ENCODE measurements at regions not wholly inside any gene's neighbourhood (a gene's known extent, or its start where the extent isn't known, plus 50 kb on each side); places are given as distances from the start of the nearest gene placed in this dataset.

DNA sequence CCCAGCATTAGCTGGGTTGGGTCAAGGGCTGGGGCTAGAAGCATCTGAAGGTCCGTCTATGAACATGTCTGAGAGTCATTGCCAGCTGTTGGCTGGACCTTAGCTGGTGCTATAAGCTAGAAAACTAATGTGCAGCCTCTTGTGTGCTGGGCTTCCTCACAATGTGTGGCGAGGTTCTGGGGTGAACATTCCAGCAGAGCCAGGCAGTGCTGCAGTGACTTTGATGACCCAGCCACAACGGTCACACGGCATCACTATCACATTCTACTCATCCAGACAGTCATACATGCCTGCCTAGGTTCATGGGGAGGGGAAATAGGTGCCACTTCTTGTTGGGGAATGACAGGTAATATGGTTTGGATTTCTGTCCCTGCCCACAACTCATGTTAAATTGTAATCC, 260.5 kb downstream of the CYP26B1 start:
- H4K20me1 ChIP-seq (ENCODE audit: insufficient read depth), result no peaks in the 10 kb centered on the region
- H2AFZ ChIP-seq, result no peak overlapping the region
- peaks cover 38% of the 10 kb centered on the region for H3F3A ChIP-seq (ENCODE audit: insufficient read depth)
- H3K79me2 ChIP-seq (ENCODE audit: insufficient read depth), result no peaks in the 10 kb centered on the region
- H3K9me3 ChIP-seq (ENCODE audit: low read depth), result no peaks in the 10 kb centered on the region
- TF ChIP-seq EZH2 (IDR thresholded peaks at IDR 0.05; ENCODE audit: insufficient read depth, poor library complexity, severe bottlenecking) (no peak), EZH2phosphoT487 (IDR thresholded peaks at IDR 0.05; ENCODE audit: insufficient read depth, low read depth) (no peak)
- peaks cover 47% of the 10 kb centered on the region for H3K4me1 ChIP-seq (ENCODE audit: insufficient read depth)
- no peak overlapping the region for H3K4me3 ChIP-seq
- H3K27me3 ChIP-seq (replicated peaks; ENCODE audit: insufficient read depth), result no peaks in the 10 kb centered on the region
- in situ Hi-C loops (cut with MboI), result no loop called here
- WGBS, 2 experiments (ENCODE audit: low coverage in 1 of 2, low lambda C conversion rate in 2 of 2, missing lambda C conversion rate in 2 of 2), result 75 to 82% methylated on average over 4 of the region's 4 CpGs
- no peak for DNase-seq
- H3K9me2 ChIP-seq (ENCODE audit: insufficient read depth), result no peaks in the 10 kb centered on the region
- no peak overlapping the region for H3K4me2 ChIP-seq (ENCODE audit: unreplicated experiment)
- H3K36me3 ChIP-seq (ENCODE audit: low read depth), result no peaks in the 10 kb centered on the region
- H3K9ac ChIP-seq, result no peak overlapping the region
- no peak overlapping the region for H3K27ac ChIP-seq

GRCh38 chr2:71886241-71886640, 261.4 kb downstream of the CYP26B1 start:
- TF ChIP-seq EZH2 (IDR thresholded peaks at IDR 0.05; ENCODE audit: insufficient read depth, poor library complexity, severe bottlenecking), result no peak
- TF ChIP-seq EZH2phosphoT487 (IDR thresholded peaks at IDR 0.05; ENCODE audit: insufficient read depth, low read depth), result no peak
- Histone ChIP-seq H3K36me3 (ENCODE audit: low read depth) (no peaks in the 10 kb centered on the region), H3K4me3 (no peak overlapping the region), H3K79me2 (ENCODE audit: insufficient read depth) (no peaks in the 10 kb centered on the region), H3K9ac (no peak overlapping the region), H3K27ac (no peak overlapping the region), H3K27me3 (replicated peaks; ENCODE audit: insufficient read depth) (no peaks in the 10 kb centered on the region), H3K4me1 (ENCODE audit: insufficient read depth) (peaks cover 56% of the 10 kb centered on the region), H3K9me3 (ENCODE audit: low read depth) (no peaks in the 10 kb centered on the region), H3K4me2 (ENCODE audit: unreplicated experiment) (no peak overlapping the region), H3K9me2 (ENCODE audit: insufficient read depth) (no peaks in the 10 kb centered on the region), H3F3A (ENCODE audit: insufficient read depth) (peaks cover 47% of the 10 kb centered on the region), H2AFZ (no peak overlapping the region), H4K20me1 (ENCODE audit: insufficient read depth) (no peaks in the 10 kb centered on the region)
- DNase-seq, result peak; percentile 63
- in situ Hi-C loops (cut with MboI), result no loop called here
- 74 to 78% methylated on average over 1 of the region's 1 CpG for WGBS, 2 experiments (ENCODE audit: low coverage in 1 of 2, low lambda C conversion rate in 2 of 2, missing lambda C conversion rate in 2 of 2)

DNA sequence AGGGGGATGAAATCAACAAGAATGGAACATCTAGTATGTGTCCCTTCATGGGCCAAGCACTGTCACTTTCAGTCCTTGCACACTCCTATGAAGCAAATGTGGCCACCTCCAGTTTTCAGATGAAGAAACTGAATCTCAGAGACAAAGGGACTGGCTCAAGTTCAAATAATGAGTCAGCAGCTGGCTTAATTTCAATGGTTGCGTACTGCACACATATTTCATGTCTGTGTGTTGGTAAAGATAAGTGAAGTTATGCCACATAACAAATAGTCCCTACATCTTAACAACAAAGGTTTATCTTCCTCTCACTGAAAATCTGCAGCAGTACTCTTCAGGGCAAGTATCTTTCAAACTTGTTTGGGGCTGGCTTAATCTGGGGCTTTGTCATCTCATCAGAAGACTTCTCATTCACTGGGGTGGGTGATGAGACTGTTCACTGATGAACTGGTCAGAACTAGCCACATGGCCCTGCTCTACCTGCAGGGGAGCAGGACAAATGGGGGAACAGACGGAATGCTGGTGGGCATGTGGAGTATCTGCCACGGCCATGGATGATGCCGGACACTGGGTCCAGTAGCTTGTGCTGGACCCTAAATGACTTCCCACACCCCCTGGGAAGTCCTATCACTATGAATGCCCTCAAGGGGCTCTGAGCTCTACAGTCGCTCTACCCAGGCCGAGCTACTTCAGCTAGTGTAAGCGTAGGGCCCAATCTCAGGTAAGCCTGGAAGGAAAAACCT, 263.2 kb downstream of the CYP26B1 start:
- 85 to 87% methylated on average over 7 of the region's 7 CpGs for WGBS, 2 experiments (ENCODE audit: low coverage in 1 of 2, low lambda C conversion rate in 2 of 2, missing lambda C conversion rate in 2 of 2)
- no peaks in the 10 kb centered on the region for H3K9me2 ChIP-seq (ENCODE audit: insufficient read depth)
- no peak overlapping the region for H3K4me2 ChIP-seq (ENCODE audit: unreplicated experiment)
- peaks cover 41% of the 10 kb centered on the region for H3F3A ChIP-seq (ENCODE audit: insufficient read depth)
- H3K36me3 ChIP-seq (ENCODE audit: low read depth), result no peaks in the 10 kb centered on the region
- no peaks in the 10 kb centered on the region for H3K79me2 ChIP-seq (ENCODE audit: insufficient read depth)
- peaks cover 60% of the 10 kb centered on the region for H3K4me1 ChIP-seq (ENCODE audit: insufficient read depth)
- H2AFZ ChIP-seq, result no peak overlapping the region
- TF ChIP-seq EZH2phosphoT487 (IDR thresholded peaks at IDR 0.05; ENCODE audit: insufficient read depth, low read depth) (no peak), EZH2 (IDR thresholded peaks at IDR 0.05; ENCODE audit: insufficient read depth, poor library complexity, severe bottlenecking) (no peak)
- H3K27me3 ChIP-seq (replicated peaks; ENCODE audit: insufficient read depth), result no peaks in the 10 kb centered on the region
- H3K27ac ChIP-seq, result no peak overlapping the region
- H3K4me3 ChIP-seq, result no peak overlapping the region
- H3K9me3 ChIP-seq (ENCODE audit: low read depth), result no peaks in the 10 kb centered on the region
- DNase-seq, result peak; percentile 61
- no peaks in the 10 kb centered on the region for H4K20me1 ChIP-seq (ENCODE audit: insufficient read depth)
- H3K9ac ChIP-seq, result no peak overlapping the region
- in situ Hi-C loops (cut with MboI), result no loop called here

GRCh38 chr2:71882949-71883472, 264.7 kb downstream of the CYP26B1 start:
- Histone ChIP-seq H2AFZ (no peak overlapping the region), H3K27me3 (replicated peaks; ENCODE audit: insufficient read depth) (no peaks in the 10 kb centered on the region), H3K79me2 (ENCODE audit: insufficient read depth) (no peaks in the 10 kb centered on the region), H3K4me1 (ENCODE audit: insufficient read depth) (peaks cover 46% of the 10 kb centered on the region), H3K9me3 (ENCODE audit: low read depth) (no peaks in the 10 kb centered on the region), H4K20me1 (ENCODE audit: insufficient read depth) (no peaks in the 10 kb centered on the region), H3K4me3 (no peak overlapping the region), H3K4me2 (ENCODE audit: unreplicated experiment) (peak overlapping the region; percentile 69), H3K36me3 (ENCODE audit: low read depth) (no peaks in the 10 kb centered on the region), H3K27ac (0 out of 2 replicates have a peak overlapping the region, but pooled peaks have one; percentile 33), H3K9me2 (ENCODE audit: insufficient read depth) (no peaks in the 10 kb centered on the region), H3K9ac (no peak overlapping the region), H3F3A (ENCODE audit: insufficient read depth) (peaks cover 35% of the 10 kb centered on the region)
- DNase-seq, result peak; percentile 94
- in situ Hi-C loops (cut with MboI), result no loop called here
- 2 to 3% methylated on average over 8 of the region's 8 CpGs for WGBS, 2 experiments (ENCODE audit: low coverage in 1 of 2, low lambda C conversion rate in 2 of 2, missing lambda C conversion rate in 2 of 2)
- TF ChIP-seq EZH2 (IDR thresholded peaks at IDR 0.05; ENCODE audit: insufficient read depth, poor library complexity, severe bottlenecking) (no peak), EZH2phosphoT487 (IDR thresholded peaks at IDR 0.05; ENCODE audit: insufficient read depth, low read depth) (no peak)

All from GM23248 (cell line).